ENCODE measurements at regions not wholly inside any gene's neighbourhood (a gene's known extent, or its start where the extent isn't known, plus 50 kb on each side); places are given as distances from the start of the nearest gene placed in this dataset.

- TF ChIP-seq CTCF (IDR thresholded peaks at IDR 0.05; ENCODE audit: low read depth, low read length): no peak
- no peak for TF ChIP-seq EZH2phosphoT487 (IDR thresholded peaks at IDR 0.05; ENCODE audit: low read depth)
Observed at GRCh38 chr9:129483415-129484351, 137.2 kb downstream of the C9orf50 start.
